ENCODE measurements at regions not wholly inside any gene's neighbourhood (a gene's known extent, or its start where the extent isn't known, plus 50 kb on each side); places are given as distances from the start of the nearest gene placed in this dataset.
"Not testable (repeated sequence)": the region's sequence is repeated elsewhere in the genome, so short reads cannot be mapped to it uniquely, and the experiment has no call there.

GRCh38 chr1:143875947-143876346 is 95.8 kb downstream of the FAM72C start:
- TF ChIP-seq CTCF (IDR thresholded peaks at IDR 0.05 in 8 of 11, conservative IDR thresholded peaks at IDR 0.05 in 3 of 11); POLR2A (IDR thresholded peaks at IDR 0.05): not testable (repeated sequence)
